Testis (tissue), 2 donors: ENCODE measurements at regions not wholly inside any gene's neighbourhood (a gene's known extent, or its start where the extent isn't known, plus 50 kb on each side); places are given as distances from the start of the nearest gene placed in this dataset.

Experiments used
- POLR2A ChIP-seq: fragments of 450-650 bp; IDR thresholded peaks from one replicate; pipeline ENCODE4 v1.6.1; 2017; ENCODE audit warnings: antibody characterized with exemption, mild to moderate bottlenecking, moderate library complexity
- TF ChIP-seq, protein P1 (sequence below), 3 experiments: fragments of 450-650 bp in 2 of 3; fragments of 200-600 bp in 1 of 3; sonication (generic) in 1 of 3; IDR thresholded peaks; one replicate each; pipeline ENCODE4 v1.5.1; 2016 to 2019; ENCODE audit warnings: antibody characterized with exemption in 3 of 3, mild to moderate bottlenecking in 2 of 3, moderate library complexity in 1 of 3

DNA sequence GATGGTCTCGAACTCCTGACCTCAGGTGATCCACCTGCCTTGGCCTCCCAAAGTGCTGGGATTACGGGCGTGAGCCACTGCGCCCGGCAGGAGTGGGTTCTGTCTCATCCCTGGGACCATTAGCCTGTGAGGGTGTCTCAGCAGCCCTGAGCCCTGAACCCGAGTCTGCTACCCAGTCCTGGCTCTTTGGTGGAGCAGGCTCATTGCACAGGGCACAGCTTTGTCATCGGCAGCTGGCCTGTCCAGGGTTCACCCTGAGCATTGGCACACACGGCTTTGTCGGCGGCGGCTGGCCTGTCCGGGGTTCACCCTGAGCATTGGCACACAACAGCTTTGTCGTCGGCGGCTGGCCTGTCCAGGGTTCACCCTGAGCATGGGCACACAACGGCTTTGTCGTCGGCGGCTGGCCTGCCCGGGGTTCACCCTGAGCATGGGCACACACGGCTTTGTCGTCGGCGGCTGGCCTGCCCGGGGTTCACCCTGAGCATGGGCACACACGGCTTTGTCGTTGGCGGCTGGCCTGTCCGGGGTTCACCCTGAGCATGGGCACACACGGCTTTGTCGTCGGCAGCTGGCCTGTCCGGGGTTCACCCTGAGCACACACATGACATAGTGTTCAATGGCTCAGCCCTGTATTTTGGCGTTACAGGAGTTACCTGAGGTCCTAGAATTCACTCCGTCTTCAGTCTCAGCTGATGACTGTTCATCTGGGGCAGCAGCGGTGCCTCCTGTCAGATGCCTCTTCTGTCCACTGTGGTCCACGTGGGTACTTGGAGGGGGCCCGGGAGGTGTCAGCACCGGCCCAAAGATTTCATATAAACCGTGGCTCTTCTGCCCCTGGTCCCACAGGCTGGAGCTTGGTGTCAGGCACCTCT lies 1082.5 kb downstream of the BRD1 start:
- TF ChIP-seq, protein P1, sequence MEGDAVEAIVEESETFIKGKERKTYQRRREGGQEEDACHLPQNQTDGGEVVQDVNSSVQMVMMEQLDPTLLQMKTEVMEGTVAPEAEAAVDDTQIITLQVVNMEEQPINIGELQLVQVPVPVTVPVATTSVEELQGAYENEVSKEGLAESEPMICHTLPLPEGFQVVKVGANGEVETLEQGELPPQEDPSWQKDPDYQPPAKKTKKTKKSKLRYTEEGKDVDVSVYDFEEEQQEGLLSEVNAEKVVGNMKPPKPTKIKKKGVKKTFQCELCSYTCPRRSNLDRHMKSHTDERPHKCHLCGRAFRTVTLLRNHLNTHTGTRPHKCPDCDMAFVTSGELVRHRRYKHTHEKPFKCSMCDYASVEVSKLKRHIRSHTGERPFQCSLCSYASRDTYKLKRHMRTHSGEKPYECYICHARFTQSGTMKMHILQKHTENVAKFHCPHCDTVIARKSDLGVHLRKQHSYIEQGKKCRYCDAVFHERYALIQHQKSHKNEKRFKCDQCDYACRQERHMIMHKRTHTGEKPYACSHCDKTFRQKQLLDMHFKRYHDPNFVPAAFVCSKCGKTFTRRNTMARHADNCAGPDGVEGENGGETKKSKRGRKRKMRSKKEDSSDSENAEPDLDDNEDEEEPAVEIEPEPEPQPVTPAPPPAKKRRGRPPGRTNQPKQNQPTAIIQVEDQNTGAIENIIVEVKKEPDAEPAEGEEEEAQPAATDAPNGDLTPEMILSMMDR (IDR thresholded peaks at IDR 0.05): no peak
- no peak for TF ChIP-seq POLR2A
